Kidney tubule cell (primary cell): ENCODE measurements at regions not wholly inside any gene's neighbourhood (a gene's known extent, or its start where the extent isn't known, plus 50 kb on each side); places are given as distances from the start of the nearest gene placed in this dataset.
"Not testable (repeated sequence)": the region's sequence is repeated elsewhere in the genome, so short reads cannot be mapped to it uniquely, and the experiment has no call there.

Experiments
- DNase-seq: peaks from one replicate; pipeline ENCODE4 v3.0.0-alpha.2; 2018; ENCODE audit warnings: low spot score

- no peak for DNase-seq
Observed at GRCh38 chr10:4294996-4295792, 510.2 kb upstream of the KLF6 start.

- DNase-seq = no peak
Observed at GRCh38 chr10:4294271-4294670, 509.3 kb upstream of the KLF6 start.

- DNase-seq = no peak
Observed at GRCh38 chr10:4291990-4292389, 507.0 kb upstream of the KLF6 start.

- no peak for DNase-seq
Observed at GRCh38 chr10:4285121-4285520, 500.1 kb upstream of the KLF6 start.

GRCh38 chr10:4283846-4284610, 499.0 kb upstream of the KLF6 start:
- DNase-seq = no peak

- DNase-seq = no peak
Observed at GRCh38 chr10:4282496-4282895, 497.5 kb upstream of the KLF6 start.

- peak; percentile 47 for DNase-seq
Observed at GRCh38 chr10:4281190-4281825, 496.3 kb upstream of the KLF6 start.

- peak; percentile 24 for DNase-seq
Observed at GRCh38 chr10:4280461-4281189, 495.6 kb upstream of the KLF6 start.

GRCh38 chr10:4279655-4280054, 494.6 kb upstream of the KLF6 start:
- DNase-seq = no peak

- no peak for DNase-seq
Observed at GRCh38 chr10:4278186-4278585, 493.2 kb upstream of the KLF6 start.

GRCh38 chr10:4276151-4276550, 491.1 kb upstream of the KLF6 start:
- DNase-seq = no peak

- DNase-seq = not testable (repeated sequence)
Observed at GRCh38 chr10:4274671-4275070, 489.7 kb upstream of the KLF6 start.

- DNase-seq = no peak
Observed at GRCh38 chr10:4271193-4271592, 486.2 kb upstream of the KLF6 start.

- peak; percentile 65 for DNase-seq
Observed at GRCh38 chr10:4270116-4270515, 485.1 kb upstream of the KLF6 start.

- not testable (repeated sequence) for DNase-seq
Observed at GRCh38 chr10:4268490-4268889, 483.5 kb upstream of the KLF6 start.

- DNase-seq = no peak
Observed at GRCh38 chr10:4267086-4267773, 482.2 kb upstream of the KLF6 start.

GRCh38 chr10:4266416-4267085, 481.5 kb upstream of the KLF6 start:
- DNase-seq = no peak

GRCh38 chr10:4265964-4266363, 481.0 kb upstream of the KLF6 start:
- DNase-seq = no peak

- DNase-seq = no peak
Observed at GRCh38 chr10:4264209-4264865, 479.3 kb upstream of the KLF6 start.

- no peak for DNase-seq
Observed at GRCh38 chr10:4263601-4263921, 478.6 kb upstream of the KLF6 start.
